ENCODE measurements at regions not wholly inside any gene's neighbourhood (a gene's known extent, or its start where the extent isn't known, plus 50 kb on each side); places are given as distances from the start of the nearest gene placed in this dataset.

DNA sequence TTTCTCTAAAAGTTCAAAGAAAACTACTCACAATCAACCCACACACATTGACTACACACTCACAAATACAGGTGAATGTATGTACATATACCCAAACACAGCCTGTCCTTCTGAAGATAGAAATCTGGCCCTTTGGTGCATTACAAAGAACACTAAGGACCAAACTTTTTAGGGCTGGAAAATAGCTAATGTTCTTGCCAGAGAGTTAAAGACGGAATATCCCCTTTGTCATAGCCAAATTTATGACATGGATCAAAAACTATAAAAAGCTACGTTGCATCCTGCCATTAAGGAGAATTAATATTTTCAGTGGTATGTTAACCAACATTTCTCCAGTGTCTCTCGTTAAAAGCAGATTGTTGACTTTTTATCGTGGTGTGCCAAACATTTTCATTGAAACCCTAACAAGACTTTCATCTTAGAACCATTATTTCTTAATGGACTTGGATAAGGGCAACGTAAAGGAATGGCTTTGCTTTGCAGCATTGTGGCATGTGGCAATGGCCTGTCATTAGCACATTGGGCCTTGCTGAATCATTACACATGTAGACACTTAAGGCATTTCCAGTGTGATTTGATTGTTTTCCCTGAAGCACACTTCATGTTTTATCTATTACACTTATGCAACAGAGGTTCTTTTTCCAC, 150.9 kb upstream of the MEOX2 start:
- CTCF ChIA-PET, result no interaction called here
- TF ChIP-seq POLR2AphosphoS5 (IDR thresholded peaks at IDR 0.05; ENCODE audit: low read depth, low read length), result no peak
- TF ChIP-seq TCF7L2 (IDR thresholded peaks at IDR 0.05; ENCODE audit: low read depth, low read length), result no peak
- TF ChIP-seq, protein P1, sequence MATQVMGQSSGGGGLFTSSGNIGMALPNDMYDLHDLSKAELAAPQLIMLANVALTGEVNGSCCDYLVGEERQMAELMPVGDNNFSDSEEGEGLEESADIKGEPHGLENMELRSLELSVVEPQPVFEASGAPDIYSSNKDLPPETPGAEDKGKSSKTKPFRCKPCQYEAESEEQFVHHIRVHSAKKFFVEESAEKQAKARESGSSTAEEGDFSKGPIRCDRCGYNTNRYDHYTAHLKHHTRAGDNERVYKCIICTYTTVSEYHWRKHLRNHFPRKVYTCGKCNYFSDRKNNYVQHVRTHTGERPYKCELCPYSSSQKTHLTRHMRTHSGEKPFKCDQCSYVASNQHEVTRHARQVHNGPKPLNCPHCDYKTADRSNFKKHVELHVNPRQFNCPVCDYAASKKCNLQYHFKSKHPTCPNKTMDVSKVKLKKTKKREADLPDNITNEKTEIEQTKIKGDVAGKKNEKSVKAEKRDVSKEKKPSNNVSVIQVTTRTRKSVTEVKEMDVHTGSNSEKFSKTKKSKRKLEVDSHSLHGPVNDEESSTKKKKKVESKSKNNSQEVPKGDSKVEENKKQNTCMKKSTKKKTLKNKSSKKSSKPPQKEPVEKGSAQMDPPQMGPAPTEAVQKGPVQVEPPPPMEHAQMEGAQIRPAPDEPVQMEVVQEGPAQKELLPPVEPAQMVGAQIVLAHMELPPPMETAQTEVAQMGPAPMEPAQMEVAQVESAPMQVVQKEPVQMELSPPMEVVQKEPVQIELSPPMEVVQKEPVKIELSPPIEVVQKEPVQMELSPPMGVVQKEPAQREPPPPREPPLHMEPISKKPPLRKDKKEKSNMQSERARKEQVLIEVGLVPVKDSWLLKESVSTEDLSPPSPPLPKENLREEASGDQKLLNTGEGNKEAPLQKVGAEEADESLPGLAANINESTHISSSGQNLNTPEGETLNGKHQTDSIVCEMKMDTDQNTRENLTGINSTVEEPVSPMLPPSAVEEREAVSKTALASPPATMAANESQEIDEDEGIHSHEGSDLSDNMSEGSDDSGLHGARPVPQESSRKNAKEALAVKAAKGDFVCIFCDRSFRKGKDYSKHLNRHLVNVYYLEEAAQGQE (IDR thresholded peaks at IDR 0.05; ENCODE audit: insufficient read depth in 1 of 2, low read depth in 2 of 2, low read length in 1 of 2), result no peak
- TF ChIP-seq, protein P2, sequence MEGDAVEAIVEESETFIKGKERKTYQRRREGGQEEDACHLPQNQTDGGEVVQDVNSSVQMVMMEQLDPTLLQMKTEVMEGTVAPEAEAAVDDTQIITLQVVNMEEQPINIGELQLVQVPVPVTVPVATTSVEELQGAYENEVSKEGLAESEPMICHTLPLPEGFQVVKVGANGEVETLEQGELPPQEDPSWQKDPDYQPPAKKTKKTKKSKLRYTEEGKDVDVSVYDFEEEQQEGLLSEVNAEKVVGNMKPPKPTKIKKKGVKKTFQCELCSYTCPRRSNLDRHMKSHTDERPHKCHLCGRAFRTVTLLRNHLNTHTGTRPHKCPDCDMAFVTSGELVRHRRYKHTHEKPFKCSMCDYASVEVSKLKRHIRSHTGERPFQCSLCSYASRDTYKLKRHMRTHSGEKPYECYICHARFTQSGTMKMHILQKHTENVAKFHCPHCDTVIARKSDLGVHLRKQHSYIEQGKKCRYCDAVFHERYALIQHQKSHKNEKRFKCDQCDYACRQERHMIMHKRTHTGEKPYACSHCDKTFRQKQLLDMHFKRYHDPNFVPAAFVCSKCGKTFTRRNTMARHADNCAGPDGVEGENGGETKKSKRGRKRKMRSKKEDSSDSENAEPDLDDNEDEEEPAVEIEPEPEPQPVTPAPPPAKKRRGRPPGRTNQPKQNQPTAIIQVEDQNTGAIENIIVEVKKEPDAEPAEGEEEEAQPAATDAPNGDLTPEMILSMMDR (IDR thresholded peaks at IDR 0.05), result no peak
- TF ChIP-seq SIN3A (IDR thresholded peaks at IDR 0.05; ENCODE audit: borderline replicate concordance, insufficient read depth, low read depth, low read length), result no peak

DNA sequence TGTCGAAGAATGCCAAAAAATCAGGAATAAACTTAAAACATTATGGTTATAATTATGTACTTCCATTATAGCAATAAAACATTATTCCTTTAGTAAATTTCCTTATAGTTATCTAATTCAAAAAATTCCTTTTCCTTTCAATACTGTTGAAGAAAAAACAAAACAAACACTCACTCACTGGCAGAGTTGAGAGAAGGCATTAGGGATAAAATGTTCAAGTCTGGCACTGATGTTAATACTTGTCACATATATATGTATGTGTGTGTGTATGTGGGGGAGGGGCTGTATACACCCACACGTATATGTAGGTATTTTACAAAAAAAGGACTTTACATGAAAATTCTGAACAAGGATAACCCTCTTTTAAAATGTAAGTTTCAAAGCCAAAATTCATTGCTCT, 150.2 kb upstream of the MEOX2 start:
- peaks cover 3% of the 10 kb centered on the region; the same call in 1 of the 2 replicates for H3K9me3 ChIP-seq (ENCODE audit: control insufficient read depth, insufficient read depth, low read depth, low read length)
- H3K4me1 ChIP-seq (ENCODE audit: control insufficient read depth, insufficient read depth, low read length), result no peaks in the 10 kb centered on the region
- no TSS peak for BruUV-seq (replicated peaks)
- DNase-seq (ENCODE audit: low read depth, low spot score), result no peak
- H3K4me3 ChIP-seq (ENCODE audit: low read depth in 2 of 2, low read length in 2 of 2), result no peak overlapping the region
- no peak for TF ChIP-seq TCF7L2 (IDR thresholded peaks at IDR 0.05; ENCODE audit: low read depth, low read length)
- TF ChIP-seq, protein P2 (IDR thresholded peaks at IDR 0.05), result no peak
- POLR2A ChIA-PET, result no interaction called here
- H3K27me3 ChIP-seq (ENCODE audit: control insufficient read depth, insufficient read depth, low read length), result no peaks in the 10 kb centered on the region
- in situ Hi-C loops (cut with HindIII; ENCODE audit: low pct_unique_long_range_greater_than_20kb, low sequenced_read_pairs) (no loop called here), intact Hi-C loops (cut with micrococcal nuclease; ENCODE audit: unreplicated experiment) (no loop called here)
- CTCF ChIA-PET, result interaction anchor here (0.7 kb wide), 1 partner anchor 560 kb away, joined by 10 read pairs; no protein-coding TSS in a partner anchor
- no peak overlapping the region for H3K27ac ChIP-seq (ENCODE audit: low read length)
- no peak for ATAC-seq
- H3K36me3 ChIP-seq (ENCODE audit: control insufficient read depth, insufficient read depth, low read length), result no peaks in the 10 kb centered on the region

More for the DNA sequence above, 150.9 kb upstream of the MEOX2 start:
- intact Hi-C loops (cut with micrococcal nuclease; ENCODE audit: unreplicated experiment), result no loop called here
- POLR2A ChIA-PET, result no interaction called here
- in situ Hi-C loops (cut with HindIII; ENCODE audit: low pct_unique_long_range_greater_than_20kb, low sequenced_read_pairs), result no loop called here
- Histone ChIP-seq H3K36me3 (ENCODE audit: control insufficient read depth, insufficient read depth, low read length) (no peaks in the 10 kb centered on the region), H3K9me3 (ENCODE audit: control insufficient read depth, insufficient read depth, low read depth, low read length) (peaks cover 3% of the 10 kb centered on the region; the same call in 1 of the 2 replicates), H3K4me1 (ENCODE audit: control insufficient read depth, insufficient read depth, low read length) (no peaks in the 10 kb centered on the region), H3K27me3 (ENCODE audit: control insufficient read depth, insufficient read depth, low read length) (no peaks in the 10 kb centered on the region), H3K27ac (ENCODE audit: low read length) (no peak overlapping the region), H3K4me3 (ENCODE audit: low read depth in 2 of 2, low read length in 2 of 2) (no peak overlapping the region)
- no TSS peak for BruUV-seq (replicated peaks)
- DNase-seq (ENCODE audit: low read depth, low spot score) (no peak), ATAC-seq (no peak)

Measured in Panc1 (cell line).